A549 (cell line): ENCODE measurements at regions not wholly inside any gene's neighbourhood (a gene's known extent, or its start where the extent isn't known, plus 50 kb on each side); places are given as distances from the start of the nearest gene placed in this dataset.

ENCODE experiments used
- CBX8 ChIP-seq: fragments of 200-600 bp; sonication (generic); IDR thresholded peaks from 2 replicates; pipeline ENCODE4 v1.6.1; 2016
- CTCF ChIP-seq: fragments of >200 bp; sonication (Bioruptor Twin); formaldehyde crosslinking; IDR thresholded peaks from 3 replicates; pipeline ENCODE4 v1.5.1; 2016
- JUN ChIP-seq, 2 experiments: fragments of >200 bp; sonication (Bioruptor Twin); formaldehyde crosslinking; IDR thresholded peaks; 2 replicates in 1 of 2; 3 replicates in 1 of 2; pipeline ENCODE4 v1.6.1; 2016 to 2017
- KDM5A ChIP-seq: fragments of 200-600 bp; sonication (generic); IDR thresholded peaks from 2 replicates; pipeline ENCODE4 v1.6.1; 2016; ENCODE audit warnings: antibody characterized with exemption, mild to moderate bottlenecking
- MAX ChIP-seq: IDR thresholded peaks from 2 replicates; pipeline ENCODE4 v1.6.1; 2012
- POLR2A ChIP-seq: IDR thresholded peaks from 2 replicates; pipeline ENCODE4 v1.6.1; 2012; ENCODE audit warnings: mild to moderate bottlenecking, low read length
- RAD21 ChIP-seq, 2 experiments: fragments of >200 bp in 1 of 2; sonication (Bioruptor Twin) in 1 of 2; formaldehyde crosslinking in 1 of 2; IDR thresholded peaks in 1 of 2; conservative IDR thresholded peaks in 1 of 2; 2 replicates in 1 of 2; 3 replicates in 1 of 2; pipeline ENCODE4 v1.6.1; 2012 to 2018; ENCODE audit warnings: inconsistent platforms in 1 of 2

GRCh38 chr7:65804887-65805286 is 68.0 kb upstream of the VKORC1L1 start:
- TF ChIP-seq KDM5A = no peak
- no peak for TF ChIP-seq CTCF
- no peak for TF ChIP-seq RAD21 (conservative IDR thresholded peaks at IDR 0.05 in 1 of 2, IDR thresholded peaks at IDR 0.05 in 1 of 2)
- TF ChIP-seq JUN (IDR thresholded peaks at IDR 0.05) = no peak
- TF ChIP-seq CBX8 = no peak
- no peak for TF ChIP-seq POLR2A
- TF ChIP-seq MAX = no peak
